ENCODE measurements at regions not wholly inside any gene's neighbourhood (a gene's known extent, or its start where the extent isn't known, plus 50 kb on each side); places are given as distances from the start of the nearest gene placed in this dataset.
A peak's percentile ranks its signal among the peaks of the same experiment; 100 is the strongest.

DNA sequence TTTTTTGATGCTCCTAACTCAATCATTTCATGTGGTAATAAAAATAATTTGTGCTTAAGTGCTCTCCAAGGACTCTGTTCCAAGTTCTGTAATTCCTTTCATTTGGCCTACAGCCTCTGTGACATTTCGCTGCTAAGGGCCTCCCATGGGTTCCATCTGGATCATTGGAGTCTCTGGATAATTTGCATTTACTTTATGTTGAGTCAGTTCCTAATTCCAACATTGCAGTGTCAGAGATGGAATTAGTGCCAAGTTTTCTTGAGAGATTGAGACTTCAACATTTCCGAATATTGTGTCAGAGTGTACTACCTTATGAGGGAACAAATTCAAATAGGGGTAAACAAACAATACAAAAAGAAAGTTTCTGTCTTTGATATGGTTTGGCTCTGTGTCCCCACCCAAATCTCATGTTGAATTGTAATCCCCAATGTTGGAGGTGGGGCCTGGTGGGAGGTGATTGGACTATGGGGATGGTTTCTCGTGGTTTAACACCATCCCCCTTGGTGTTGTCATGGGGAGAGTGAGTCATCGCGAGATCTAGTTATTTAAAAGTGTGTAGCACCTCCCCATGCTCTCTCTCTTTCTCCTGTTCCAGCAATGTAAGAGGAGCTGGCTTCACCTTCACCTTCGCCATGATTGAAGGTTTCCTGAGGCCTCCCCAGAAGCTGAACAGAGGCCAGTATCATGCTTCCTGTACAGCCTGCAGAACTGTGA lies 244.1 kb upstream of the TBX18 start:
- Mint-ChIP-seq H3K27ac (no peak overlapping the region), H3K4me3 (no peak overlapping the region), H3K27me3 (no peaks in the 10 kb centered on the region), H3K4me1 (ENCODE audit: low read depth) (no peaks in the 10 kb centered on the region), H3K9me3 (no peaks in the 10 kb centered on the region), H3K36me3 (ENCODE audit: low read depth) (no peaks in the 10 kb centered on the region)
- DNase-seq, result peak; percentile 24
- ChIA-PET POLR2A (no interaction called here), CTCF (no interaction called here)
- TF ChIP-seq, protein P1, sequence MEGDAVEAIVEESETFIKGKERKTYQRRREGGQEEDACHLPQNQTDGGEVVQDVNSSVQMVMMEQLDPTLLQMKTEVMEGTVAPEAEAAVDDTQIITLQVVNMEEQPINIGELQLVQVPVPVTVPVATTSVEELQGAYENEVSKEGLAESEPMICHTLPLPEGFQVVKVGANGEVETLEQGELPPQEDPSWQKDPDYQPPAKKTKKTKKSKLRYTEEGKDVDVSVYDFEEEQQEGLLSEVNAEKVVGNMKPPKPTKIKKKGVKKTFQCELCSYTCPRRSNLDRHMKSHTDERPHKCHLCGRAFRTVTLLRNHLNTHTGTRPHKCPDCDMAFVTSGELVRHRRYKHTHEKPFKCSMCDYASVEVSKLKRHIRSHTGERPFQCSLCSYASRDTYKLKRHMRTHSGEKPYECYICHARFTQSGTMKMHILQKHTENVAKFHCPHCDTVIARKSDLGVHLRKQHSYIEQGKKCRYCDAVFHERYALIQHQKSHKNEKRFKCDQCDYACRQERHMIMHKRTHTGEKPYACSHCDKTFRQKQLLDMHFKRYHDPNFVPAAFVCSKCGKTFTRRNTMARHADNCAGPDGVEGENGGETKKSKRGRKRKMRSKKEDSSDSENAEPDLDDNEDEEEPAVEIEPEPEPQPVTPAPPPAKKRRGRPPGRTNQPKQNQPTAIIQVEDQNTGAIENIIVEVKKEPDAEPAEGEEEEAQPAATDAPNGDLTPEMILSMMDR (IDR thresholded peaks at IDR 0.05), result no peak
- intact Hi-C loops (cut with micrococcal nuclease), result no loop called here
- ATAC-seq, result no peak

DNA sequence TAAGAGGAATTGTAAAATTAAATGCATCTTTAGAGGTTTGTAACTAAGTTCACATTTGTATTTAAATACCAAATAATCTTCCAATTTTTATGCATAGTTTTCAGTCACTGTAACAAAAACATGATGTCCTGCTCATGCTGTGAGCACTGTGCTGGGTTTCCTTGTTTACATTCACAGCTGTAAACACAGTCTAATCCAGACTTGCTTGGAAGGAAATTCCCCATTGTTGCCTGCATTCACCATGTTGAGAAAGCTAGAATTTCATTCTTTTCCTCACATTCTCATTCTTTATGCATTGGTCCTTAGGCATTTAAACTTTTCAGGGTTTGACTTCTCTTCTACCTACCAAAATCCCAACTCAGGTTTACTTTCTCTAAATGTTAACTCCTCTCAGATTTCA lies 242.0 kb upstream of the TBX18 start:
- H3K27ac Mint-ChIP-seq, result no peak overlapping the region
- intact Hi-C loops (cut with micrococcal nuclease), result no loop called here
- H3K36me3 Mint-ChIP-seq (ENCODE audit: low read depth), result no peaks in the 10 kb centered on the region
- CTCF ChIA-PET, result no interaction called here
- DNase-seq (no peak), ATAC-seq (no peak)
- H3K4me3 Mint-ChIP-seq, result no peak overlapping the region
- no peaks in the 10 kb centered on the region for H3K9me3 Mint-ChIP-seq
- POLR2A ChIA-PET, result no interaction called here
- no peaks in the 10 kb centered on the region for H3K4me1 Mint-ChIP-seq (ENCODE audit: low read depth)
- H3K27me3 Mint-ChIP-seq, result no peaks in the 10 kb centered on the region
- TF ChIP-seq, protein P1 (IDR thresholded peaks at IDR 0.05), result no peak

DNA sequence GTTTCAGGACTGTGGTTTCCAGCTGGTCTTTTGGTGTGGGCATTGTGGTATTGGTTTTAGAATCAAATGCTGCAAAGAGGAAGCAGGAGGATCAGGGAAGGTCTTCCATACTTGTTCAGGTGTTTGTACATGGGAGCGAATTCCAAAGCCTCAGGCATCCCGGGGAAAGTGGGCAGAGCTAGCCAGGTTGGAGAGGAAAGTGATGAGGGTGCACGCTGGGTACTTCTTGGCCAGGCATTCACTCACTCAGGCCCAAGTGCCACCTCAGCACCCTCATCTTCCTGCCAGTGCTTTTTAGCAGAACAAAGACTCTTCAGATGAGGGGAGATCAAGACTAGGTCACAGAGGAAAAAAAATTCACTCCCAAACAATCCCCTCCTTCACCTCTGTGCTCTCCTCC lies 241.1 kb upstream of the TBX18 start:
- ChIA-PET CTCF (no interaction called here), POLR2A (no interaction called here)
- H3K9me3 Mint-ChIP-seq, result no peaks in the 10 kb centered on the region

DNA sequence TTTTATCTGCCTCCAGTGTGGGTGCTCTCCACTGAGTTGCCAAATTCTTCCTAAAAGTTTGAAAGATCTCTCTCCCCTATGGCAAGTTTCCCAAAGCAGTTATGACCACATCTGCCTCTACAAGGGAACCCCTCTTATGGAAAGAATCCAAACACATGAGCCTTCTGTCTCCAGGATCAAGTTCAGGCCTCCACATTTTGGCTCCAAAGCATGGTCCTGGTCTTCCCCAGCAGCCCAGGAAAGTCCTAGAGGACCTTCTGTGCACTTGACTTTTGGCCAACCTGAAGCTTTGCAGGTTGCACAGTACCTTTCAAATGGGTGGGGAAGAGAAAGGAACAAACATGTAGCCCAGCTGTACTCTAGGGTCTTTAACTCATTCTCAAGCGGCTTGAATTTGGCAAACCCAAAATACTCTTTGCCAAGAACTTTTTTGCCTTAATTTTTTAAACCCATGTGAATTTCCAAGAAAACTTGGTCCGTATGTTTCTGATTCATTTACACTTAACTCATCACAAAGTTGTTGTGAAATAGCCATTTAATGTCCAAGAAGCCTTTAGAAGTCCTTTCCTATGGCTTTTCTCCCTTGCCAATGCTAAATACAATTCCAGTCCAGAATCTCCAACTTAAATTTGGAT lies 240.1 kb upstream of the TBX18 start:
- Mint-ChIP-seq H3K36me3 (ENCODE audit: low read depth) (no peaks in the 10 kb centered on the region), H3K27ac (no peak overlapping the region), H3K9me3 (no peaks in the 10 kb centered on the region), H3K4me1 (ENCODE audit: low read depth) (no peaks in the 10 kb centered on the region), H3K4me3 (no peak overlapping the region), H3K27me3 (no peaks in the 10 kb centered on the region)
- ATAC-seq (no peak), DNase-seq (no peak)
- TF ChIP-seq, protein P1 (IDR thresholded peaks at IDR 0.05), result no peak
- intact Hi-C loops (cut with micrococcal nuclease), result no loop called here
- ChIA-PET CTCF (no interaction called here), POLR2A (no interaction called here)

More for the DNA sequence above, 241.1 kb upstream of the TBX18 start:
- no peaks in the 10 kb centered on the region for H3K27me3 Mint-ChIP-seq
- H3K36me3 Mint-ChIP-seq (ENCODE audit: low read depth), result no peaks in the 10 kb centered on the region
- no peak overlapping the region for H3K27ac Mint-ChIP-seq
- no peak for DNase-seq
- no peaks in the 10 kb centered on the region for H3K4me1 Mint-ChIP-seq (ENCODE audit: low read depth)
- intact Hi-C loops (cut with micrococcal nuclease), result no loop called here
- no peak overlapping the region for H3K4me3 Mint-ChIP-seq
- TF ChIP-seq, protein P1 (IDR thresholded peaks at IDR 0.05), result no peak
- no peak for ATAC-seq

DNA sequence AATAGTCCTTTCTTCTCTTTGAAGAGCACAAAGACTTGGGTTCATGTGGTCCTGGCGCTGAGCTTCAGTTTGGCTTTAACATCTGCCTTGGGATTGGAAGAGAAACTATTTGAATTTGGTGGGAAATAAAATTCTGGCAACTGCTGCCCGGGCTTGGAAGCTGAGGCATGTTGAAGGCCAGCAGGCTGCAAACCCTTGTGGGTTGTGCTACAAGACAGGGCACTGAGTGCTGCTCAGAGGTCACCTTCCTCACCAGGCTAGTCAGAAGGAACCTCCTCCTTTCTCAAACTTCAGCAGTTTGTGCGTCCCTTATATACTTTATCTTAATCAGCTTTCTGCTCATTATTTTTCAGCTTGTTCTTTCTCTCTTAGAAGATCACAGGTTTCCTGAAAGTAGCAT lies 238.4 kb upstream of the TBX18 start:
- Mint-ChIP-seq H3K27me3 (no peaks in the 10 kb centered on the region), H3K36me3 (ENCODE audit: low read depth) (no peaks in the 10 kb centered on the region), H3K4me1 (ENCODE audit: low read depth) (no peaks in the 10 kb centered on the region), H3K9me3 (no peaks in the 10 kb centered on the region), H3K27ac (no peak overlapping the region), H3K4me3 (no peak overlapping the region)
- POLR2A ChIA-PET, result no interaction called here
- intact Hi-C loops (cut with micrococcal nuclease), result no loop called here
- TF ChIP-seq, protein P1 (IDR thresholded peaks at IDR 0.05), result no peak
- DNase-seq (no peak), ATAC-seq (no peak)
- CTCF ChIA-PET, result no interaction called here
